Neural cell (in vitro differentiated cells): ENCODE measurements at regions not wholly inside any gene's neighbourhood (a gene's known extent, or its start where the extent isn't known, plus 50 kb on each side); places are given as distances from the start of the nearest gene placed in this dataset.

Experiments
- H2AFZ ChIP-seq: fragments of 200-600, 300-800 bp; sonication (generic), shearing (Covaris generic); 2 replicates; pipeline ENCODE4 v1.6.0; 2014; ENCODE audit warnings: low read depth, mild to moderate bottlenecking, antibody characterized with exemption, low read length, moderate library complexity
- H3F3A ChIP-seq: fragments of 200-600 bp; shearing (Covaris generic); 2 replicates; pipeline ENCODE4 v1.6.1; 2016; ENCODE audit warnings: mild to moderate bottlenecking, moderate library complexity, mixed read lengths, antibody characterized with exemption, low read length; ENCODE audit not compliant: insufficient read depth, poor library complexity, severe bottlenecking
- H3K27ac ChIP-seq: fragments of 200-600, 300-800 bp; sonication (generic), shearing (Covaris generic); 2 replicates; pipeline ENCODE4 v1.5.1; 2014; ENCODE audit warnings: mild to moderate bottlenecking, low read length, moderate library complexity
- H3K27me3 ChIP-seq: fragments of 300-800, 200-600 bp; sonication (generic), shearing (Covaris generic); 2 replicates; pipeline ENCODE4 v1.6.0; 2014; ENCODE audit warnings: mild to moderate bottlenecking, low read depth, low read length, moderate library complexity; ENCODE audit not compliant: insufficient read depth
- H3K36me3 ChIP-seq: fragments of 300-800, 200-600 bp; sonication (generic), shearing (Covaris generic); 2 replicates; pipeline ENCODE4 v1.5.1; 2014; ENCODE audit warnings: mild to moderate bottlenecking, antibody characterized with exemption, low read length, moderate library complexity; ENCODE audit not compliant: insufficient read depth
- H3K4me2 ChIP-seq: fragments of 300-800, 200-600 bp; sonication (generic), shearing (Covaris generic); 2 replicates; pipeline ENCODE4 v1.6.0; 2014; ENCODE audit warnings: mild to moderate bottlenecking, low read length
- H3K4me3 ChIP-seq: fragments of 300-800, 200-600 bp; sonication (generic), shearing (Covaris generic); 2 replicates; pipeline ENCODE4 v1.5.1; 2014; ENCODE audit warnings: mild to moderate bottlenecking, low read length, moderate library complexity
- H3K79me2 ChIP-seq: fragments of 200-600 bp; shearing (Covaris generic); replicated peaks from 2 replicates; pipeline ENCODE4 v1.6.0; 2014; ENCODE audit warnings: mild to moderate bottlenecking, low read length, moderate library complexity; ENCODE audit not compliant: insufficient read depth
- H3K9ac ChIP-seq: fragments of 300-800, 200-600 bp; sonication (generic), shearing (Covaris generic); 2 replicates; pipeline ENCODE4 v1.6.1; 2016; ENCODE audit warnings: mild to moderate bottlenecking, low read length, mixed read lengths
- H3K9me2 ChIP-seq: fragments of 200-600 bp; shearing (Covaris generic); 2 replicates; pipeline ENCODE4 v1.6.1; 2016; ENCODE audit warnings: mild to moderate bottlenecking, low read length, mixed read lengths; ENCODE audit not compliant: insufficient read depth
- H3K9me3 ChIP-seq: fragments of 200-600, 300-800 bp; sonication (generic), shearing (Covaris generic); 2 replicates; pipeline ENCODE4 v1.6.1; 2016; ENCODE audit warnings: mild to moderate bottlenecking, mixed run types, low read length, moderate library complexity, mixed read lengths
- H4K20me1 ChIP-seq: fragments of 200-600 bp; shearing (Covaris generic); 2 replicates; pipeline ENCODE4 v1.6.1; 2016; ENCODE audit warnings: mild to moderate bottlenecking, mixed run types; ENCODE audit not compliant: insufficient read depth
- CTCF ChIP-seq: fragments of 450-650 bp; IDR thresholded peaks from 2 replicates; pipeline ENCODE4 v1.5.1; 2014; ENCODE audit warnings: antibody characterized with exemption, mild to moderate bottlenecking, moderate library complexity; ENCODE audit not compliant: poor library complexity, severe bottlenecking
- EP300 ChIP-seq: fragments of 450-650 bp; conservative IDR thresholded peaks from 2 replicates; pipeline ENCODE4 v1.6.1; 2014; ENCODE audit warnings: antibody characterized with exemption, mild to moderate bottlenecking, moderate library complexity; ENCODE audit not compliant: poor library complexity, severe bottlenecking
- EZH2 ChIP-seq: fragments of 200-600, 300-800 bp; shearing (Covaris generic), sonication (generic); IDR thresholded peaks from 2 replicates; pipeline ENCODE4 v1.6.1; 2014; ENCODE audit warnings: antibody characterized with exemption, low read length, borderline replicate concordance, mild to moderate bottlenecking; ENCODE audit not compliant: insufficient read depth, poor library complexity, severe bottlenecking
- MXI1 ChIP-seq: fragments of 450-650 bp; conservative IDR thresholded peaks from 2 replicates; pipeline ENCODE4 v1.6.1; 2014; ENCODE audit warnings: antibody characterized with exemption, mild to moderate bottlenecking; ENCODE audit not compliant: poor library complexity, severe bottlenecking
- POLR2AphosphoS5 ChIP-seq: IDR thresholded peaks from 2 replicates; pipeline ENCODE4 v1.6.1; 2012
- RAD21 ChIP-seq: fragments of 450-650 bp; conservative IDR thresholded peaks from 2 replicates; pipeline ENCODE4 v1.6.1; 2014; ENCODE audit warnings: antibody characterized with exemption, mild to moderate bottlenecking, moderate library complexity
- REST ChIP-seq: IDR thresholded peaks from 2 replicates; pipeline ENCODE4 v1.6.1; 2012; ENCODE audit warnings: borderline replicate concordance
- SMC3 ChIP-seq: fragments of 450-650 bp; conservative IDR thresholded peaks from 2 replicates; pipeline ENCODE4 v1.6.1; 2014; ENCODE audit warnings: antibody characterized with exemption, mild to moderate bottlenecking, moderate library complexity; ENCODE audit not compliant: poor library complexity
- TAF1 ChIP-seq: IDR thresholded peaks from 2 replicates; pipeline ENCODE4 v1.6.1; 2012; ENCODE audit warnings: low read depth

GRCh38 chr2:5538313-5538712 lies 153.9 kb upstream of the SOX11 start:
- H2AFZ ChIP-seq = no peak overlapping the region
- H3K27ac ChIP-seq = no peak overlapping the region

GRCh38 chr2:5538772-5539171 lies 153.4 kb upstream of the SOX11 start:
- no peaks in the 10 kb centered on the region for H3K9me2 ChIP-seq
- H3K9me3 ChIP-seq = no peaks in the 10 kb centered on the region
- H3K4me2 ChIP-seq = no peak overlapping the region
- no peak overlapping the region for H3K9ac ChIP-seq
- no peak overlapping the region for H3K27ac ChIP-seq
- H3K4me3 ChIP-seq = no peak overlapping the region
- H2AFZ ChIP-seq = no peak overlapping the region
- TF ChIP-seq RAD21 (no peak), CTCF (no peak), EZH2 (no peak), EP300 (no peak), REST (no peak), SMC3 (no peak), POLR2AphosphoS5 (no peak), TAF1 (no peak), MXI1 (no peak)
- no peaks in the 10 kb centered on the region for H3F3A ChIP-seq
- H3K36me3 ChIP-seq = no peaks in the 10 kb centered on the region
- H3K79me2 ChIP-seq = no peaks in the 10 kb centered on the region
- H3K27me3 ChIP-seq = no peaks in the 10 kb centered on the region
- H4K20me1 ChIP-seq = no peaks in the 10 kb centered on the region

More at GRCh38 chr2:5538313-5538712, 153.9 kb upstream of the SOX11 start:
- no peak overlapping the region for H3K9ac ChIP-seq
- no peaks in the 10 kb centered on the region for H3K79me2 ChIP-seq
- H3F3A ChIP-seq = no peaks in the 10 kb centered on the region
- no peaks in the 10 kb centered on the region for H3K9me2 ChIP-seq
- H3K4me3 ChIP-seq = no peak overlapping the region
- H3K4me2 ChIP-seq = no peak overlapping the region
- no peaks in the 10 kb centered on the region for H3K9me3 ChIP-seq
- no peaks in the 10 kb centered on the region for H4K20me1 ChIP-seq
- TF ChIP-seq REST = no peak
- H3K27me3 ChIP-seq = no peaks in the 10 kb centered on the region
- H3K36me3 ChIP-seq = no peaks in the 10 kb centered on the region
